K562 (cell line): ENCODE measurements at regions not wholly inside any gene's neighbourhood (a gene's known extent, or its start where the extent isn't known, plus 50 kb on each side); places are given as distances from the start of the nearest gene placed in this dataset.

Experiments
- ATAC-seq: fragments of 200-7000 bp; cut with Tn5 transposase; 3 replicates; pipeline ENCODE4 v1.9.1; 2020; ENCODE audit warnings: moderate library complexity
- BruUV-seq: library from RNA; stranded (reverse); fragments of 400-500 nt; replicated peaks from 2 replicates; lab custom pipeline; 2021; lab: Mats Ljungman, UMichigan
- CTCF ChIA-PET: fragments of 300-600 bp; formaldehyde crosslinking; extraction: SDS; loops from one replicate; lab custom pipeline; 2021; ENCODE audit warnings: low intra/inter-chr PET ratio; lab: Yijun Ruan, JAX
- POLR2A ChIA-PET: fragments of 300-600, 350-650 bp; sonication (Branson Sonifier 250); formaldehyde crosslinking; extraction: SDS; loops from one replicate; lab custom pipeline; 2021; ENCODE audit warnings: antibody characterized with exemption, inconsistent platforms; lab: Yijun Ruan, JAX
- DNase-seq, 4 experiments: peaks; one replicate each; pipeline versions ENCODE4 v3.0.0 to v3.0.0-alpha.2; 2011 to 2018; ENCODE audit warnings: low spot score in 3 of 4, mixed read lengths in 3 of 4; ENCODE audit errors: extremely low read depth in 1 of 4
- FAIRE-seq: peaks from 2 replicates; lab custom pipeline; 2011; peaks lifted over from hg19 to GRCh38; lab: Jason Lieb, UNC
- H2AFZ ChIP-seq: 2 replicates; pipeline ENCODE4 v1.6.0; 2011; ENCODE audit warnings: low read depth, low read length, control low read depth, inconsistent platforms
- H3K27ac ChIP-seq: fragments of 200-600 bp; 3 replicates; pipeline ENCODE4 v1.8.0; 2011; ENCODE audit warnings: low read depth, mild to moderate bottlenecking, control low read depth, inconsistent platforms, low read length, moderate library complexity, mixed read lengths; ENCODE audit errors: extremely low read depth
- H3K27me3 ChIP-seq, 2 experiments: fragments of 300-600 bp in 1 of 2; 2 replicates in 1 of 2; 3 replicates in 1 of 2; pipeline versions ENCODE4 v1.6.0 to v1.8.0; 2011; ENCODE audit warnings: inconsistent platforms in 2 of 2, low read length in 2 of 2, mild to moderate bottlenecking in 1 of 2, mixed read lengths in 1 of 2, moderate library complexity in 1 of 2; ENCODE audit not compliant: control insufficient read depth in 2 of 2, insufficient read depth in 2 of 2
- H3K36me3 ChIP-seq: fragments of 300-600 bp; 3 replicates; pipeline ENCODE4 v1.8.0; 2011; ENCODE audit warnings: mild to moderate bottlenecking, low read length, inconsistent platforms; ENCODE audit not compliant: control insufficient read depth, insufficient read depth
- H3K4me1 ChIP-seq, 2 experiments: fragments of 200-600 bp in 1 of 2; replicated peaks in 1 of 2; 2 replicates in 1 of 2; 3 replicates in 1 of 2; pipeline versions ENCODE4 v1.5.1 to v1.8.0; 2011; ENCODE audit warnings: inconsistent platforms in 2 of 2, low read length in 2 of 2, mild to moderate bottlenecking in 1 of 2, mixed read lengths in 1 of 2, moderate library complexity in 1 of 2; ENCODE audit not compliant: control insufficient read depth in 2 of 2, insufficient read depth in 2 of 2
- H3K4me2 ChIP-seq: 2 replicates; pipeline ENCODE4 v1.6.1; 2011; ENCODE audit warnings: low read length, control low read depth, inconsistent platforms, mixed read lengths; ENCODE audit not compliant: insufficient read depth
- H3K4me3 ChIP-seq: fragments of 200-600 bp; sonication (generic), shearing (Covaris generic); 2 replicates; pipeline ENCODE4 v1.5.1; 2016; ENCODE audit warnings: control low read depth, inconsistent platforms
- H3K79me2 ChIP-seq: fragments of 200-600 bp; 3 replicates; pipeline ENCODE4 v1.8.0; 2011; ENCODE audit warnings: low read length, inconsistent platforms; ENCODE audit not compliant: control insufficient read depth, insufficient read depth
- H3K9ac ChIP-seq, 2 experiments: 2 replicates each; pipeline versions ENCODE4 v1.6.0 to v1.6.1; 2011; ENCODE audit warnings: low read depth in 2 of 2, low read length in 2 of 2, control low read depth in 1 of 2, inconsistent platforms in 1 of 2, mild to moderate bottlenecking in 1 of 2, mixed read lengths in 1 of 2; ENCODE audit not compliant: insufficient read depth in 1 of 2
- H3K9me1 ChIP-seq: one replicate; pipeline ENCODE4 v1.6.0; 2011; ENCODE audit warnings: inconsistent platforms, mild to moderate bottlenecking, low read length, moderate library complexity; ENCODE audit not compliant: control insufficient read depth, insufficient read depth
- H3K9me3 ChIP-seq: replicated peaks from 2 replicates; pipeline ENCODE4 v1.5.1; 2011; ENCODE audit warnings: low read depth, low read length, inconsistent platforms; ENCODE audit not compliant: control insufficient read depth, insufficient read depth
- H4K20me1 ChIP-seq: replicated peaks from 2 replicates; pipeline ENCODE4 v1.6.1; 2011; ENCODE audit warnings: low read length, inconsistent platforms, mixed read lengths; ENCODE audit not compliant: control insufficient read depth, insufficient read depth
- ASH1L ChIP-seq: fragments of 450-650 bp; IDR thresholded peaks from 2 replicates; pipeline ENCODE4 v1.6.1; 2018; ENCODE audit warnings: borderline replicate concordance, mild to moderate bottlenecking, low read depth; ENCODE audit not compliant: partially characterized antibody
- CHD1 ChIP-seq: fragments of 200-600 bp; sonication (generic); IDR thresholded peaks from one replicate; pipeline ENCODE4 v1.6.1; 2012; ENCODE audit warnings: mild to moderate bottlenecking, moderate library complexity, low read length, inconsistent platforms
- E2F3 ChIP-seq: fragments of 250-450 bp; sonication (Bioruptor Pico); IDR thresholded peaks from 2 replicates; pipeline ENCODE4 v1.4.0; 2020; ENCODE audit warnings: mild to moderate bottlenecking
- FOS ChIP-seq: IDR thresholded peaks from 3 replicates; pipeline ENCODE4 v1.6.1; 2011; ENCODE audit not compliant: insufficient read length; ENCODE audit errors: extremely low read depth
- FOXJ2 ChIP-seq: fragments of 200-800 bp; sonication (Bioruptor generic); IDR thresholded peaks from 2 replicates; pipeline ENCODE4 v1.6.1; 2016; ENCODE audit warnings: missing genetic modification characterization, missing compliant biosample characterization
- KDM4B ChIP-seq, 2 experiments: fragments of 450-650 bp in 1 of 2; sonication (generic) in 1 of 2; IDR thresholded peaks; 2 replicates each; pipeline ENCODE4 v1.6.1; 2016 to 2017; ENCODE audit warnings: borderline replicate concordance in 2 of 2, antibody characterized with exemption in 1 of 2, low read depth in 1 of 2, mild to moderate bottlenecking in 1 of 2
- RBBP5 ChIP-seq: fragments of 200-600 bp; sonication (generic); IDR thresholded peaks from 2 replicates; pipeline ENCODE4 v1.6.1; 2012; ENCODE audit warnings: borderline replicate concordance, mild to moderate bottlenecking, low read length, control low read depth, inconsistent platforms; ENCODE audit not compliant: insufficient read depth, poor library complexity, severe bottlenecking
- RFX7 ChIP-seq: fragments of 250-450 bp; sonication (Bioruptor Pico); IDR thresholded peaks from 2 replicates; pipeline ENCODE4 v1.5.1; 2021; ENCODE audit warnings: mild to moderate bottlenecking
- ZC3H4 ChIP-seq: sonication (generic); formaldehyde crosslinking; IDR thresholded peaks from 2 replicates; pipeline ENCODE4 v1.9.0; 2021; ENCODE audit warnings: missing genetic modification reagents, borderline replicate concordance
- ZNF561 ChIP-seq: fragments of 450-650 bp; formaldehyde crosslinking; conservative IDR thresholded peaks from 2 replicates; pipeline ENCODE4 v1.4.0; 2020; ENCODE audit warnings: mild to moderate bottlenecking, moderate library complexity
- ZNF766 ChIP-seq: fragments of 200-800 bp; sonication (Bioruptor generic); conservative IDR thresholded peaks from 2 replicates; pipeline ENCODE4 v1.6.1; 2016; ENCODE audit warnings: missing genetic modification characterization, missing compliant biosample characterization
- WGBS: fragments of 100-300 bp; shearing (Covaris generic); methylation state at CpG from one replicate; pipeline ENCODE4 v1.1.6; 2016; ENCODE audit warnings: low coverage, mixed read lengths; ENCODE audit not compliant: insufficient coverage; ENCODE audit errors: missing lambda C conversion rate; 5-methylcytosine and 5-hydroxymethylcytosine counted together
- in situ Hi-C: fragments of 300-500 bp; cut with MboI; formaldehyde crosslinking; loops from 4 replicates; pipeline ENCODE4 v1.15.0; 2018; ENCODE audit warnings: inconsistent platforms, mixed read lengths
- intact Hi-C: fragments of 100-400 bp; cut with micrococcal nuclease; formaldehyde crosslinking; loops from 2 replicates; pipeline ENCODE4 v1.14.2; 2022
- TF ChIP-seq, protein P1 (sequence below), 2 experiments: fragments of 450-650 bp in 1 of 2; IDR thresholded peaks; 2 replicates each; pipeline ENCODE4 v1.6.1; 2011 to 2017; ENCODE audit warnings: low read depth in 2 of 2, antibody characterized with exemption in 1 of 2, borderline replicate concordance in 1 of 2, low read length in 1 of 2, mild to moderate bottlenecking in 1 of 2, mixed read lengths in 1 of 2; ENCODE audit not compliant: control insufficient read depth in 1 of 2
- TF ChIP-seq, protein P2 (sequence below): fragments of 450-650 bp; IDR thresholded peaks from 2 replicates; pipeline ENCODE4 v1.6.1; 2016; ENCODE audit warnings: low read depth, mild to moderate bottlenecking, moderate library complexity

DNA sequence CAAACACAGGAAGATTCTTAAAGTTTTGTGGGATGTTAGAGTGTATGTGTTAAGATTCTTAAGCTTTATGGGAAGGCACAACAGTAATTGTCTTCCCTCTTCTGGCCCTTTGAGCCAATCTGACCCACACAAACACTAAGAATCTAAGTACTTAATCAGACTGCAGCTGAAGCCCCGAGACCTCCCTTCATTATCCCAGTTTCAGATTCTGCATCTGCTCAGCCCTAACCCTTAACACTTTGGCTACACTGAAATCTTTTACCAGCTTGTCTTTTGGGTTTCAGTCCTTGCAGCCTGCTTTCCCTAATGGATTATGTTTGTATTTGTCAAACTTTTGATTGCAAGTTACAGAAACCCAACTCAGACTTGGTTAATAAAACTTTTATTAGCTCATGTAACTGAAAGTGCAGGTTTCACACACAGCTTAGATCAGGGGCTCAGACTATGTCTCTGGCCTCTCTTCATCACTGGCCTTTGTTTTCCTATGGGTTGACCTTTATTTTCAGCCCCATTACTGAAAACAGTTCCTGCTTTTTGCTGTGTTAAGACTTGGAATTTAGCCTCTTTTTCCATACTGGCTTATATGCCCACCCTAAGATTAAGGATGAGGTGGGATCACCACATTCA lies 71.5 kb downstream of the COX7C start:
- no TSS peak for BruUV-seq
- 0% methylated on average over 1 of the region's 1 CpG for WGBS
- no peak overlapping the region for H2AFZ ChIP-seq
- DNase-seq (no peak), ATAC-seq (no peak), FAIRE-seq (no peak)
- ChIA-PET CTCF (no interaction called here), POLR2A (interaction anchor here (0.7 kb wide), 1 partner anchor 319 kb away, joined by 3 read pairs; no protein-coding TSS in a partner anchor)
- no peaks in the 10 kb centered on the region for H3K36me3 ChIP-seq
- no peaks in the 10 kb centered on the region for H3K9me3 ChIP-seq
- H3K9me1 ChIP-seq: no peaks in the 10 kb centered on the region
- no peak overlapping the region for H3K4me2 ChIP-seq
- intact Hi-C loops (no loop called here), in situ Hi-C loops (no loop called here)
- no peaks in the 10 kb centered on the region for H3K27me3 ChIP-seq
- H3K4me1 ChIP-seq: no peaks in the 10 kb centered on the region
- no peak overlapping the region for H3K27ac ChIP-seq
- H3K79me2 ChIP-seq: no peaks in the 10 kb centered on the region
- no peak overlapping the region for H3K9ac ChIP-seq
- H4K20me1 ChIP-seq: no peaks in the 10 kb centered on the region
- no peak overlapping the region for H3K4me3 ChIP-seq
- TF ChIP-seq FOS: no peak
- TF ChIP-seq ZNF766: no peak
- TF ChIP-seq ZNF561 (CRISPR knock-in tag): no peak
- TF ChIP-seq, protein P1, sequence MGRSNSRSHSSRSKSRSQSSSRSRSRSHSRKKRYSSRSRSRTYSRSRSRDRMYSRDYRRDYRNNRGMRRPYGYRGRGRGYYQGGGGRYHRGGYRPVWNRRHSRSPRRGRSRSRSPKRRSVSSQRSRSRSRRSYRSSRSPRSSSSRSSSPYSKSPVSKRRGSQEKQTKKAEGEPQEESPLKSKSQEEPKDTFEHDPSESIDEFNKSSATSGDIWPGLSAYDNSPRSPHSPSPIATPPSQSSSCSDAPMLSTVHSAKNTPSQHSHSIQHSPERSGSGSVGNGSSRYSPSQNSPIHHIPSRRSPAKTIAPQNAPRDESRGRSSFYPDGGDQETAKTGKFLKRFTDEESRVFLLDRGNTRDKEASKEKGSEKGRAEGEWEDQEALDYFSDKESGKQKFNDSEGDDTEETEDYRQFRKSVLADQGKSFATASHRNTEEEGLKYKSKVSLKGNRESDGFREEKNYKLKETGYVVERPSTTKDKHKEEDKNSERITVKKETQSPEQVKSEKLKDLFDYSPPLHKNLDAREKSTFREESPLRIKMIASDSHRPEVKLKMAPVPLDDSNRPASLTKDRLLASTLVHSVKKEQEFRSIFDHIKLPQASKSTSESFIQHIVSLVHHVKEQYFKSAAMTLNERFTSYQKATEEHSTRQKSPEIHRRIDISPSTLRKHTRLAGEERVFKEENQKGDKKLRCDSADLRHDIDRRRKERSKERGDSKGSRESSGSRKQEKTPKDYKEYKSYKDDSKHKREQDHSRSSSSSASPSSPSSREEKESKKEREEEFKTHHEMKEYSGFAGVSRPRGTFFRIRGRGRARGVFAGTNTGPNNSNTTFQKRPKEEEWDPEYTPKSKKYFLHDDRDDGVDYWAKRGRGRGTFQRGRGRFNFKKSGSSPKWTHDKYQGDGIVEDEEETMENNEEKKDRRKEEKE (IDR thresholded peaks at IDR 0.05; ENCODE audit: borderline replicate concordance in 1 of 2, control insufficient read depth in 1 of 2, low read depth in 2 of 2, low read length in 1 of 2): no peak
- no peak for TF ChIP-seq FOXJ2 (tag)
- TF ChIP-seq RBBP5: no peak
- TF ChIP-seq, protein P2, sequence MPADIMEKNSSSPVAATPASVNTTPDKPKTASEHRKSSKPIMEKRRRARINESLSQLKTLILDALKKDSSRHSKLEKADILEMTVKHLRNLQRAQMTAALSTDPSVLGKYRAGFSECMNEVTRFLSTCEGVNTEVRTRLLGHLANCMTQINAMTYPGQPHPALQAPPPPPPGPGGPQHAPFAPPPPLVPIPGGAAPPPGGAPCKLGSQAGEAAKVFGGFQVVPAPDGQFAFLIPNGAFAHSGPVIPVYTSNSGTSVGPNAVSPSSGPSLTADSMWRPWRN: no peak
- TF ChIP-seq KDM4B (IDR thresholded peaks at IDR 0.05; ENCODE audit: borderline replicate concordance in 2 of 2, low read depth in 1 of 2): no peak
- no peak for TF ChIP-seq E2F3
- no peak for TF ChIP-seq RFX7 (CRISPR knock-in tag)
- TF ChIP-seq CHD1: no peak
- no peak for TF ChIP-seq ZC3H4
- TF ChIP-seq ASH1L: no peak
